ENCODE measurements at regions not wholly inside any gene's neighbourhood (a gene's known extent, or its start where the extent isn't known, plus 50 kb on each side); places are given as distances from the start of the nearest gene placed in this dataset.

- H3K36me3 ChIP-seq: no peaks in the 10 kb centered on the region
- no peaks in the 10 kb centered on the region for H3K27me3 ChIP-seq
- H3K4me2 ChIP-seq: peak overlapping the region; percentile 6 to 57 (median 33); a peak in 20 of 22 replicates
- H3K9me3 ChIP-seq (replicated peaks in 1 of 11): peaks cover 3 to 12% (median 4%) of the 10 kb centered on the region in 11 experiments; a peak in 20 of 22 replicates
- H3K27ac ChIP-seq: 0 out of 22 replicates have a peak overlapping the region, but pooled peaks of 1 of the 11 experiments have one; percentile 22
- TF ChIP-seq Cebpa-rat (IDR thresholded peaks at IDR 0.05): no peak
- no peak overlapping the region for H3K9ac ChIP-seq
- no peaks in the 10 kb centered on the region for H4K20me1 ChIP-seq
- peaks cover 10 to 17% (median 12%) of the 10 kb centered on the region in 10 experiments; a peak in 17 of 20 replicates for H3K4me1 ChIP-seq
- H3K4me3 ChIP-seq: no peak overlapping the region
Observed at GRCh38 chr6:18829272-18829870, 442.2 kb downstream of the RNF144B start.

- Histone ChIP-seq H3K4me1 (no peaks in the 10 kb centered on the region), H3K9ac (no peak overlapping the region), H3K4me3 (no peak overlapping the region), H4K20me1 (no peaks in the 10 kb centered on the region), H3K4me2 (no peak overlapping the region), H3K36me3 (no peaks in the 10 kb centered on the region), H3K27me3 (no peaks in the 10 kb centered on the region), H3K9me3 (replicated peaks in 1 of 11) (no peaks in the 10 kb centered on the region), H3K27ac (no peak overlapping the region)
- TF ChIP-seq Cebpa-rat (IDR thresholded peaks at IDR 0.05): no peak
Observed at GRCh38 chr6:18835976-18836375, 448.8 kb downstream of the RNF144B start.

GRCh38 chr6:18837013-18837412, 449.9 kb downstream of the RNF144B start:
- no peaks in the 10 kb centered on the region for H3K27me3 ChIP-seq
- H3K4me3 ChIP-seq: no peak overlapping the region
- H3K9ac ChIP-seq: no peak overlapping the region
- H3K4me1 ChIP-seq: no peaks in the 10 kb centered on the region
- H3K36me3 ChIP-seq: no peaks in the 10 kb centered on the region
- no peaks in the 10 kb centered on the region for H4K20me1 ChIP-seq
- H3K27ac ChIP-seq: no peak overlapping the region
- no peak for TF ChIP-seq Cebpa-rat (IDR thresholded peaks at IDR 0.05)
- no peaks in the 10 kb centered on the region for H3K9me3 ChIP-seq (replicated peaks in 1 of 11)
- no peak overlapping the region for H3K4me2 ChIP-seq

GRCh38 chr6:18842534-18842933, 455.4 kb downstream of the RNF144B start:
- H3K4me3 ChIP-seq: no peak overlapping the region
- no peak overlapping the region for H3K27ac ChIP-seq
- no peaks in the 10 kb centered on the region for H3K9me3 ChIP-seq (replicated peaks in 1 of 11)
- no peaks in the 10 kb centered on the region for H3K4me1 ChIP-seq
- no peak for TF ChIP-seq Cebpa-rat (IDR thresholded peaks at IDR 0.05)
- no peaks in the 10 kb centered on the region for H4K20me1 ChIP-seq
- no peak overlapping the region for H3K9ac ChIP-seq
- H3K4me2 ChIP-seq: no peak overlapping the region
- H3K36me3 ChIP-seq: no peaks in the 10 kb centered on the region
- no peaks in the 10 kb centered on the region for H3K27me3 ChIP-seq

GRCh38 chr6:18845896-18846295, 458.7 kb downstream of the RNF144B start:
- no peak for TF ChIP-seq Cebpa-rat (IDR thresholded peaks at IDR 0.05)
- Histone ChIP-seq H3K4me3 (no peak overlapping the region), H3K4me2 (no peak overlapping the region), H3K27ac (no peak overlapping the region), H3K27me3 (no peaks in the 10 kb centered on the region), H3K36me3 (no peaks in the 10 kb centered on the region), H3K4me1 (no peaks in the 10 kb centered on the region), H3K9me3 (replicated peaks in 1 of 11) (no peaks in the 10 kb centered on the region), H4K20me1 (no peaks in the 10 kb centered on the region), H3K9ac (no peak overlapping the region)

- no peaks in the 10 kb centered on the region for H3K9me3 ChIP-seq (replicated peaks in 1 of 11)
- no peaks in the 10 kb centered on the region for H3K36me3 ChIP-seq
- no peaks in the 10 kb centered on the region for H3K27me3 ChIP-seq
- no peak for TF ChIP-seq Cebpa-rat (IDR thresholded peaks at IDR 0.05)
- H4K20me1 ChIP-seq: no peaks in the 10 kb centered on the region
- H3K9ac ChIP-seq: no peak overlapping the region
- H3K4me2 ChIP-seq: no peak overlapping the region
- no peak overlapping the region for H3K27ac ChIP-seq
- H3K4me1 ChIP-seq: no peaks in the 10 kb centered on the region
- H3K4me3 ChIP-seq: no peak overlapping the region
Observed at GRCh38 chr6:18846327-18846726, 459.2 kb downstream of the RNF144B start.

GRCh38 chr6:18861204-18861603, 474.1 kb downstream of the RNF144B start:
- no peak overlapping the region for H3K9ac ChIP-seq
- H3K27me3 ChIP-seq: no peaks in the 10 kb centered on the region
- H3K27ac ChIP-seq: no peak overlapping the region
- H3K4me3 ChIP-seq: no peak overlapping the region
- no peak overlapping the region for H3K4me2 ChIP-seq
- no peaks in the 10 kb centered on the region for H3K4me1 ChIP-seq
- H4K20me1 ChIP-seq: no peaks in the 10 kb centered on the region
- TF ChIP-seq Cebpa-rat (IDR thresholded peaks at IDR 0.05): no peak
- H3K36me3 ChIP-seq: no peaks in the 10 kb centered on the region
- H3K9me3 ChIP-seq (replicated peaks in 1 of 11): no peaks in the 10 kb centered on the region

- Histone ChIP-seq H3K36me3 (no peaks in the 10 kb centered on the region), H3K4me1 (no peaks in the 10 kb centered on the region), H3K4me3 (no peak overlapping the region), H3K4me2 (no peak overlapping the region), H4K20me1 (no peaks in the 10 kb centered on the region), H3K9ac (no peak overlapping the region), H3K9me3 (replicated peaks in 1 of 11) (0 out of 22 replicates have a peak, but pooled peaks cover 0 to 5% (median 0%) of the 10 kb centered on the region in 11 experiments), H3K27me3 (no peaks in the 10 kb centered on the region), H3K27ac (no peak overlapping the region)
- no peak for TF ChIP-seq Cebpa-rat (IDR thresholded peaks at IDR 0.05)
Observed at GRCh38 chr6:18883268-18883667, 496.1 kb downstream of the RNF144B start.

GRCh38 chr6:18883851-18884250, 496.7 kb downstream of the RNF144B start:
- Histone ChIP-seq H3K9ac (no peak overlapping the region), H3K36me3 (no peaks in the 10 kb centered on the region), H3K4me1 (no peaks in the 10 kb centered on the region), H3K27me3 (no peaks in the 10 kb centered on the region), H3K4me2 (no peak overlapping the region), H3K27ac (no peak overlapping the region), H3K9me3 (replicated peaks in 1 of 11) (0 out of 22 replicates have a peak, but pooled peaks cover 0 to 5% (median 0%) of the 10 kb centered on the region in 11 experiments), H4K20me1 (no peaks in the 10 kb centered on the region), H3K4me3 (no peak overlapping the region)
- no peak for TF ChIP-seq Cebpa-rat (IDR thresholded peaks at IDR 0.05)

- Histone ChIP-seq H3K9ac (no peak overlapping the region), H3K4me1 (no peaks in the 10 kb centered on the region), H3K4me2 (no peak overlapping the region), H3K36me3 (no peaks in the 10 kb centered on the region), H4K20me1 (no peaks in the 10 kb centered on the region), H3K27ac (no peak overlapping the region), H3K27me3 (no peaks in the 10 kb centered on the region), H3K4me3 (no peak overlapping the region), H3K9me3 (replicated peaks in 1 of 11) (no peaks in the 10 kb centered on the region)
- TF ChIP-seq Cebpa-rat (IDR thresholded peaks at IDR 0.05): no peak
Observed at GRCh38 chr6:18893540-18894269, 506.6 kb downstream of the RNF144B start.
